ENCODE measurements at regions not wholly inside any gene's neighbourhood (a gene's known extent, or its start where the extent isn't known, plus 50 kb on each side); places are given as distances from the start of the nearest gene placed in this dataset.

- TF ChIP-seq EZH2 (IDR thresholded peaks at IDR 0.05; ENCODE audit: borderline replicate concordance, insufficient read depth, low read depth, low read length, poor library complexity, severe bottlenecking), result no peak
- peak; percentile 25 for TF ChIP-seq CTCF (IDR thresholded peaks at IDR 0.05)
These were observed 631.1 kb downstream of the COL12A1 start for GRCh38 chr6:74574794-74575193.
